ENCODE measurements at regions not wholly inside any gene's neighbourhood (a gene's known extent, or its start where the extent isn't known, plus 50 kb on each side); places are given as distances from the start of the nearest gene placed in this dataset.

GRCh38 chr13:106352850-106353249, 182.6 kb downstream of the EFNB2 start:
- TF ChIP-seq CTCF (IDR thresholded peaks at IDR 0.05), result no peak
- H3K4me1 ChIP-seq, result peaks cover 0 to 8% of the 10 kb centered on the region in 2 donors
- no peak overlapping the region for H3K4me3 ChIP-seq
- no peaks in the 10 kb centered on the region for H3K27me3 ChIP-seq
- no peaks in the 10 kb centered on the region for H3K9me3 ChIP-seq
- no peak for DNase-seq (ENCODE audit: low spot score)
- no peak overlapping the region for H3K27ac ChIP-seq
- H3K36me3 ChIP-seq, result no peaks in the 10 kb centered on the region

- H3K4me3 ChIP-seq, result no peak overlapping the region
- H3K4me1 ChIP-seq, result peaks cover 0 to 8% of the 10 kb centered on the region in 2 donors
- H3K27me3 ChIP-seq, result no peaks in the 10 kb centered on the region
- DNase-seq (ENCODE audit: low spot score), result no peak
- H3K36me3 ChIP-seq, result no peaks in the 10 kb centered on the region
- H3K9me3 ChIP-seq, result no peaks in the 10 kb centered on the region
- TF ChIP-seq CTCF (IDR thresholded peaks at IDR 0.05), result no peak
- H3K27ac ChIP-seq, result no peak overlapping the region
Measured at GRCh38 chr13:106351251-106351650, 184.2 kb downstream of the EFNB2 start.

GRCh38 chr13:106350208-106350607, 185.3 kb downstream of the EFNB2 start:
- DNase-seq (ENCODE audit: low spot score), result no peak
- Histone ChIP-seq H3K36me3 (no peaks in the 10 kb centered on the region), H3K4me1 (peaks cover 0 to 8% of the 10 kb centered on the region in 2 donors), H3K4me3 (no peak overlapping the region), H3K27ac (no peak overlapping the region), H3K27me3 (no peaks in the 10 kb centered on the region), H3K9me3 (no peaks in the 10 kb centered on the region)
- TF ChIP-seq CTCF (IDR thresholded peaks at IDR 0.05), result no peak

GRCh38 chr13:106349080-106349931, 186.2 kb downstream of the EFNB2 start:
- H3K4me3 ChIP-seq, result no peak overlapping the region
- no peaks in the 10 kb centered on the region for H3K27me3 ChIP-seq
- H3K27ac ChIP-seq, result no peak overlapping the region
- TF ChIP-seq CTCF (IDR thresholded peaks at IDR 0.05), result no peak
- H3K4me1 ChIP-seq, result peaks cover 0 to 8% of the 10 kb centered on the region in 2 donors
- DNase-seq (ENCODE audit: low spot score), result peak; percentile 69
- H3K36me3 ChIP-seq, result no peaks in the 10 kb centered on the region
- no peaks in the 10 kb centered on the region for H3K9me3 ChIP-seq

GRCh38 chr13:106348075-106348840, 187.2 kb downstream of the EFNB2 start:
- Histone ChIP-seq H3K36me3 (no peaks in the 10 kb centered on the region), H3K4me1 (peaks cover 0 to 8% of the 10 kb centered on the region in 2 donors), H3K27me3 (no peaks in the 10 kb centered on the region), H3K27ac (no peak overlapping the region), H3K9me3 (no peaks in the 10 kb centered on the region), H3K4me3 (no peak overlapping the region)
- TF ChIP-seq CTCF (IDR thresholded peaks at IDR 0.05), result no peak
- DNase-seq (ENCODE audit: low spot score), result no peak

All from right atrium auricular region (tissue), 2 donors.